GM12875 (cell line): ENCODE measurements at regions not wholly inside any gene's neighbourhood (a gene's known extent, or its start where the extent isn't known, plus 50 kb on each side); places are given as distances from the start of the nearest gene placed in this dataset.

Experiments
- H3K4me3 ChIP-seq: one replicate; pipeline ENCODE4 v1.5.1; 2011; ENCODE audit warnings: low read depth, low read length, control low read depth
- TF ChIP-seq, protein P1 (sequence below): IDR thresholded peaks from 2 replicates; pipeline ENCODE4 v1.5.1; 2011; ENCODE audit warnings: low read depth, mild to moderate bottlenecking, control low read depth, inconsistent platforms, low read length, moderate library complexity, borderline replicate concordance; ENCODE audit not compliant: insufficient read depth

- H3K4me3 ChIP-seq: no peak overlapping the region
Observed at GRCh38 chr6:138714493-138714892, 59.1 kb upstream of the CCDC28A start.

GRCh38 chr6:138716013-138716412, 57.6 kb upstream of the CCDC28A start:
- H3K4me3 ChIP-seq: no peak overlapping the region
- TF ChIP-seq, protein P1, sequence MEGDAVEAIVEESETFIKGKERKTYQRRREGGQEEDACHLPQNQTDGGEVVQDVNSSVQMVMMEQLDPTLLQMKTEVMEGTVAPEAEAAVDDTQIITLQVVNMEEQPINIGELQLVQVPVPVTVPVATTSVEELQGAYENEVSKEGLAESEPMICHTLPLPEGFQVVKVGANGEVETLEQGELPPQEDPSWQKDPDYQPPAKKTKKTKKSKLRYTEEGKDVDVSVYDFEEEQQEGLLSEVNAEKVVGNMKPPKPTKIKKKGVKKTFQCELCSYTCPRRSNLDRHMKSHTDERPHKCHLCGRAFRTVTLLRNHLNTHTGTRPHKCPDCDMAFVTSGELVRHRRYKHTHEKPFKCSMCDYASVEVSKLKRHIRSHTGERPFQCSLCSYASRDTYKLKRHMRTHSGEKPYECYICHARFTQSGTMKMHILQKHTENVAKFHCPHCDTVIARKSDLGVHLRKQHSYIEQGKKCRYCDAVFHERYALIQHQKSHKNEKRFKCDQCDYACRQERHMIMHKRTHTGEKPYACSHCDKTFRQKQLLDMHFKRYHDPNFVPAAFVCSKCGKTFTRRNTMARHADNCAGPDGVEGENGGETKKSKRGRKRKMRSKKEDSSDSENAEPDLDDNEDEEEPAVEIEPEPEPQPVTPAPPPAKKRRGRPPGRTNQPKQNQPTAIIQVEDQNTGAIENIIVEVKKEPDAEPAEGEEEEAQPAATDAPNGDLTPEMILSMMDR: no peak

More at GRCh38 chr6:138714493-138714892, 59.1 kb upstream of the CCDC28A start:
- TF ChIP-seq, protein P1: no peak

DNA sequence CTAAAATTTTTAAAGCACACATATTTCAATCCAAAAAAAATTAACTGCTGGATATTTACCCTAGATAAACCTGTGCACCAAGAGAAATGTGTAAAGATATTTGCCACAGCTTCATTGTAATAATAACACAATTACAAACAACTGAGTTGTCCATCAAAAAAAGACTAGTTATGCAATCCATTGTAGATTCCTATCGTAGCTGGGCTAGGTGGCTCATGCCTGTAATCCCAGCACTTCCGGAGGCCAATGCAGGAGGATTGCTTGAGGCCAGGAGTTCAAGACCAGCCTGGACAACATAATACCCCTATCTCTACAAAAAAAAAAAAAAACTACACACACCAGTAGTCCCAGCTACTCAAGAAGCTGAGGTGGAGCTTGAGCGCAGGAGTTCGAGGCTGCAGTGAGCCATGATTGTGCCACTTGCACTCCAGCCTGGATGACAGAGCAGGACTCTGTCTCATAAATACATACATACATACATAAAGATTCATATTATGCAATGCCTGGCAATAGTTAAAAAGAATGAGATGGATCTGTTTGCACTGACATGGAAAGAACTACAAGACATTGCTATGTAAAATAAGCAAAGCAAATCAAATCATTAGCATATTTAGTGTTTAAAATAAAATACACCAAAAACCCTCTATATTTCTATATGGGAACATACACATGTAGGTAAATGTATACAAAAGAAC, 56.5 kb upstream of the CCDC28A start:
- TF ChIP-seq, protein P1: no peak
- no peak overlapping the region for H3K4me3 ChIP-seq

- no peak overlapping the region for H3K4me3 ChIP-seq
- TF ChIP-seq, protein P1: no peak
Observed at GRCh38 chr6:138719011-138719635, 54.4 kb upstream of the CCDC28A start.

GRCh38 chr6:138719744-138720143, 53.8 kb upstream of the CCDC28A start:
- H3K4me3 ChIP-seq: no peak overlapping the region
- TF ChIP-seq, protein P1: no peak

- TF ChIP-seq, protein P1: no peak
- H3K4me3 ChIP-seq: no peak overlapping the region
Observed at GRCh38 chr6:138722425-138723371, 50.9 kb upstream of the CCDC28A start.
